K562 (cell line): ENCODE measurements at regions not wholly inside any gene's neighbourhood (a gene's known extent, or its start where the extent isn't known, plus 50 kb on each side); places are given as distances from the start of the nearest gene placed in this dataset.

Experiments
- ATAC-seq: fragments of 200-7000 bp; cut with Tn5 transposase; 3 replicates; pipeline ENCODE4 v1.9.1; 2020; ENCODE audit warnings: moderate library complexity
- BruUV-seq: library from RNA; stranded (reverse); fragments of 400-500 nt; replicated peaks from 2 replicates; lab custom pipeline; 2021; lab: Mats Ljungman, UMichigan
- CTCF ChIA-PET: fragments of 300-600 bp; formaldehyde crosslinking; extraction: SDS; loops from one replicate; lab custom pipeline; 2021; ENCODE audit warnings: low intra/inter-chr PET ratio; lab: Yijun Ruan, JAX
- POLR2A ChIA-PET: fragments of 300-600, 350-650 bp; sonication (Branson Sonifier 250); formaldehyde crosslinking; extraction: SDS; loops from one replicate; lab custom pipeline; 2021; ENCODE audit warnings: antibody characterized with exemption, inconsistent platforms; lab: Yijun Ruan, JAX
- DNase-seq, 4 experiments: peaks; one replicate each; pipeline versions ENCODE4 v3.0.0 to v3.0.0-alpha.2; 2011 to 2018; ENCODE audit warnings: low spot score in 3 of 4, mixed read lengths in 3 of 4; ENCODE audit errors: extremely low read depth in 1 of 4
- FAIRE-seq: peaks from 2 replicates; lab custom pipeline; 2011; peaks lifted over from hg19 to GRCh38; lab: Jason Lieb, UNC
- H2AFZ ChIP-seq: 2 replicates; pipeline ENCODE4 v1.6.0; 2011; ENCODE audit warnings: low read depth, low read length, control low read depth, inconsistent platforms
- H3K27ac ChIP-seq: fragments of 200-600 bp; 3 replicates; pipeline ENCODE4 v1.8.0; 2011; ENCODE audit warnings: low read depth, mild to moderate bottlenecking, control low read depth, inconsistent platforms, low read length, moderate library complexity, mixed read lengths; ENCODE audit errors: extremely low read depth
- H3K27me3 ChIP-seq, 2 experiments: fragments of 300-600 bp in 1 of 2; 2 replicates in 1 of 2; 3 replicates in 1 of 2; pipeline versions ENCODE4 v1.6.0 to v1.8.0; 2011; ENCODE audit warnings: inconsistent platforms in 2 of 2, low read length in 2 of 2, mild to moderate bottlenecking in 1 of 2, mixed read lengths in 1 of 2, moderate library complexity in 1 of 2; ENCODE audit not compliant: control insufficient read depth in 2 of 2, insufficient read depth in 2 of 2
- H3K36me3 ChIP-seq: fragments of 300-600 bp; 3 replicates; pipeline ENCODE4 v1.8.0; 2011; ENCODE audit warnings: mild to moderate bottlenecking, low read length, inconsistent platforms; ENCODE audit not compliant: control insufficient read depth, insufficient read depth
- H3K4me1 ChIP-seq, 2 experiments: fragments of 200-600 bp in 1 of 2; replicated peaks in 1 of 2; 2 replicates in 1 of 2; 3 replicates in 1 of 2; pipeline versions ENCODE4 v1.5.1 to v1.8.0; 2011; ENCODE audit warnings: inconsistent platforms in 2 of 2, low read length in 2 of 2, mild to moderate bottlenecking in 1 of 2, mixed read lengths in 1 of 2, moderate library complexity in 1 of 2; ENCODE audit not compliant: control insufficient read depth in 2 of 2, insufficient read depth in 2 of 2
- H3K4me2 ChIP-seq: 2 replicates; pipeline ENCODE4 v1.6.1; 2011; ENCODE audit warnings: low read length, control low read depth, inconsistent platforms, mixed read lengths; ENCODE audit not compliant: insufficient read depth
- H3K4me3 ChIP-seq: fragments of 200-600 bp; sonication (generic), shearing (Covaris generic); 2 replicates; pipeline ENCODE4 v1.5.1; 2016; ENCODE audit warnings: control low read depth, inconsistent platforms
- H3K79me2 ChIP-seq: fragments of 200-600 bp; 3 replicates; pipeline ENCODE4 v1.8.0; 2011; ENCODE audit warnings: low read length, inconsistent platforms; ENCODE audit not compliant: control insufficient read depth, insufficient read depth
- H3K9ac ChIP-seq, 2 experiments: 2 replicates each; pipeline versions ENCODE4 v1.6.0 to v1.6.1; 2011; ENCODE audit warnings: low read depth in 2 of 2, low read length in 2 of 2, control low read depth in 1 of 2, inconsistent platforms in 1 of 2, mild to moderate bottlenecking in 1 of 2, mixed read lengths in 1 of 2; ENCODE audit not compliant: insufficient read depth in 1 of 2
- H3K9me1 ChIP-seq: one replicate; pipeline ENCODE4 v1.6.0; 2011; ENCODE audit warnings: inconsistent platforms, mild to moderate bottlenecking, low read length, moderate library complexity; ENCODE audit not compliant: control insufficient read depth, insufficient read depth
- H3K9me3 ChIP-seq: replicated peaks from 2 replicates; pipeline ENCODE4 v1.5.1; 2011; ENCODE audit warnings: low read depth, low read length, inconsistent platforms; ENCODE audit not compliant: control insufficient read depth, insufficient read depth
- H4K20me1 ChIP-seq: replicated peaks from 2 replicates; pipeline ENCODE4 v1.6.1; 2011; ENCODE audit warnings: low read length, inconsistent platforms, mixed read lengths; ENCODE audit not compliant: control insufficient read depth, insufficient read depth
- FOSL1 ChIP-seq: fragments of 200-800 bp; sonication (Bioruptor generic); conservative IDR thresholded peaks from 2 replicates; pipeline ENCODE4 v1.6.1; 2016; ENCODE audit warnings: missing genetic modification characterization, missing compliant biosample characterization
- FOXJ3 ChIP-seq: sonication (generic); formaldehyde crosslinking; IDR thresholded peaks from 2 replicates; pipeline ENCODE4 v1.4.0; 2020; ENCODE audit warnings: mild to moderate bottlenecking, missing genetic modification reagents
- HDAC2 ChIP-seq: fragments of 450-650 bp; IDR thresholded peaks from 2 replicates; pipeline ENCODE4 v1.6.1; 2016; ENCODE audit warnings: mild to moderate bottlenecking
- MEIS2 ChIP-seq: fragments of 450-650 bp; IDR thresholded peaks from 2 replicates; pipeline ENCODE4 v1.6.1; 2014; ENCODE audit warnings: mild to moderate bottlenecking; ENCODE audit not compliant: partially characterized antibody
- POLR2A ChIP-seq: fragments of 450-650 bp; conservative IDR thresholded peaks from 2 replicates; pipeline ENCODE4 v1.6.1; 2016
- PTTG1 ChIP-seq: fragments of 450-650 bp; IDR thresholded peaks from 2 replicates; pipeline ENCODE4 v1.6.1; 2016; ENCODE audit warnings: low read depth, mild to moderate bottlenecking, missing genetic modification characterization, missing compliant biosample characterization
- TAF7 ChIP-seq: fragments of 450-650 bp; IDR thresholded peaks from 2 replicates; pipeline ENCODE4 v1.6.1; 2016; ENCODE audit warnings: missing genetic modification characterization, missing compliant biosample characterization
- ZNF197 ChIP-seq: fragments of 200-800 bp; sonication (Bioruptor generic); IDR thresholded peaks from 2 replicates; pipeline ENCODE4 v1.6.1; 2016; ENCODE audit warnings: low read depth, missing genetic modification characterization, missing compliant biosample characterization
- ZNF217 ChIP-seq: sonication (generic); formaldehyde crosslinking; IDR thresholded peaks from 2 replicates; pipeline ENCODE4 v1.8.0; 2022; ENCODE audit warnings: mild to moderate bottlenecking, missing genetic modification reagents
- ZNF668 ChIP-seq: fragments of 250-450 bp; sonication (Bioruptor Pico); IDR thresholded peaks from 2 replicates; pipeline ENCODE4 v1.8.0; 2022; ENCODE audit warnings: mild to moderate bottlenecking, inconsistent platforms
- WGBS: fragments of 100-300 bp; shearing (Covaris generic); methylation state at CpG from one replicate; pipeline ENCODE4 v1.1.6; 2016; ENCODE audit warnings: low coverage, mixed read lengths; ENCODE audit not compliant: insufficient coverage; ENCODE audit errors: missing lambda C conversion rate; 5-methylcytosine and 5-hydroxymethylcytosine counted together
- in situ Hi-C: fragments of 300-500 bp; cut with MboI; formaldehyde crosslinking; loops from 4 replicates; pipeline ENCODE4 v1.15.0; 2018; ENCODE audit warnings: inconsistent platforms, mixed read lengths
- intact Hi-C: fragments of 100-400 bp; cut with micrococcal nuclease; formaldehyde crosslinking; loops from 2 replicates; pipeline ENCODE4 v1.14.2; 2022
- TF ChIP-seq, protein P1 (sequence below): fragments of 450-650 bp; IDR thresholded peaks from 2 replicates; pipeline ENCODE4 v1.7.0; 2016; ENCODE audit warnings: borderline replicate concordance
- TF ChIP-seq, protein P2 (sequence below): fragments of 200-400 bp; formaldehyde crosslinking; IDR thresholded peaks from 2 replicates; pipeline ENCODE4 v1.6.1; 2017; ENCODE audit warnings: mild to moderate bottlenecking, low read depth, low read length, moderate library complexity
- TF ChIP-seq, protein P3 (sequence below): fragments of 200-800 bp; sonication (Bioruptor generic); IDR thresholded peaks from 2 replicates; pipeline ENCODE4 v1.6.1; 2017; ENCODE audit warnings: missing genetic modification characterization, missing compliant biosample characterization
- TF ChIP-seq, protein P4 (sequence below), 3 experiments: fragments of 200-800 bp in 1 of 3; sonication (Bioruptor generic) in 1 of 3; sonication (generic) in 1 of 3; formaldehyde crosslinking in 1 of 3; IDR thresholded peaks; 2 replicates each; pipeline versions ENCODE4 v1.6.1 to v1.8.0; 2016 to 2022; ENCODE audit warnings: mild to moderate bottlenecking in 2 of 3, missing compliant biosample characterization in 2 of 3, missing genetic modification characterization in 2 of 3, missing genetic modification reagents in 1 of 3

DNA sequence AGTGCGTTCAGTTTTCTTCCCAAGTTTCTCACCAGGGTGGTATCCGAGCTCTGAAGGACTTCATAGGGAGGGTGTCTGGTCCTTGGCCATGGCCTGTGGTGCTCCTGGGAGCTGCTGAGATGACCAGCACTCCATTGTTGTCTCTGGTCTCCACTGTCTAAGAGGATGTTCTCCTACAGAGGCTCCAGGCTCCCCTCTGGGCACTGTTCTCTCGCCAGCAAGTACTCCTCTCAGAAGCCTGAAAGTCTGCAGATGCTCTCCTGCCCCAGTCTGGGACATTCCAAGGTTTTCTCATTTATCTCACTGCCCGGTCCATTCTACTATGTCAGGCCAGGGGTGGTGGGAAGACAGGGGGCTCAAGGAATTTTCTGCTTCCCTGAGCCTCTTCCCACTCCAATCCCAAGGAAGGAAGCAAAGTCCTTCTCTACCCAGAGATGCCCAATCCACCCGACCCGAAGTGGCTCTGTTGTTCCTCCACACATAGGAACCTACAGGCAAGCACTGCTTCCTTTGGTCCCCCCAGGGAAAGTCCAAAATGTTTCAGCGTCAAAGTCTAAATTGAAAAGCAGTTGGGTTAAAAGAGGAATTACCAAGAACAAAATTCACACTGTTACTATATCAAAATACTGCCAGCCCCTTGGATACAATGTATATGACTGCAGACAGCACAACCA, 110.5 kb downstream of the GYPC start (continued):
- TF ChIP-seq, protein P1, sequence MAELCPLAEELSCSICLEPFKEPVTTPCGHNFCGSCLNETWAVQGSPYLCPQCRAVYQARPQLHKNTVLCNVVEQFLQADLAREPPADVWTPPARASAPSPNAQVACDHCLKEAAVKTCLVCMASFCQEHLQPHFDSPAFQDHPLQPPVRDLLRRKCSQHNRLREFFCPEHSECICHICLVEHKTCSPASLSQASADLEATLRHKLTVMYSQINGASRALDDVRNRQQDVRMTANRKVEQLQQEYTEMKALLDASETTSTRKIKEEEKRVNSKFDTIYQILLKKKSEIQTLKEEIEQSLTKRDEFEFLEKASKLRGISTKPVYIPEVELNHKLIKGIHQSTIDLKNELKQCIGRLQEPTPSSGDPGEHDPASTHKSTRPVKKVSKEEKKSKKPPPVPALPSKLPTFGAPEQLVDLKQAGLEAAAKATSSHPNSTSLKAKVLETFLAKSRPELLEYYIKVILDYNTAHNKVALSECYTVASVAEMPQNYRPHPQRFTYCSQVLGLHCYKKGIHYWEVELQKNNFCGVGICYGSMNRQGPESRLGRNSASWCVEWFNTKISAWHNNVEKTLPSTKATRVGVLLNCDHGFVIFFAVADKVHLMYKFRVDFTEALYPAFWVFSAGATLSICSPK: no peak
- TF ChIP-seq, protein P2, sequence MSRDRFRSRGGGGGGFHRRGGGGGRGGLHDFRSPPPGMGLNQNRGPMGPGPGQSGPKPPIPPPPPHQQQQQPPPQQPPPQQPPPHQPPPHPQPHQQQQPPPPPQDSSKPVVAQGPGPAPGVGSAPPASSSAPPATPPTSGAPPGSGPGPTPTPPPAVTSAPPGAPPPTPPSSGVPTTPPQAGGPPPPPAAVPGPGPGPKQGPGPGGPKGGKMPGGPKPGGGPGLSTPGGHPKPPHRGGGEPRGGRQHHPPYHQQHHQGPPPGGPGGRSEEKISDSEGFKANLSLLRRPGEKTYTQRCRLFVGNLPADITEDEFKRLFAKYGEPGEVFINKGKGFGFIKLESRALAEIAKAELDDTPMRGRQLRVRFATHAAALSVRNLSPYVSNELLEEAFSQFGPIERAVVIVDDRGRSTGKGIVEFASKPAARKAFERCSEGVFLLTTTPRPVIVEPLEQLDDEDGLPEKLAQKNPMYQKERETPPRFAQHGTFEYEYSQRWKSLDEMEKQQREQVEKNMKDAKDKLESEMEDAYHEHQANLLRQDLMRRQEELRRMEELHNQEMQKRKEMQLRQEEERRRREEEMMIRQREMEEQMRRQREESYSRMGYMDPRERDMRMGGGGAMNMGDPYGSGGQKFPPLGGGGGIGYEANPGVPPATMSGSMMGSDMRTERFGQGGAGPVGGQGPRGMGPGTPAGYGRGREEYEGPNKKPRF: no peak
- TF ChIP-seq TAF7 (tag): no peak
- no peak for TF ChIP-seq ZNF197

DNA sequence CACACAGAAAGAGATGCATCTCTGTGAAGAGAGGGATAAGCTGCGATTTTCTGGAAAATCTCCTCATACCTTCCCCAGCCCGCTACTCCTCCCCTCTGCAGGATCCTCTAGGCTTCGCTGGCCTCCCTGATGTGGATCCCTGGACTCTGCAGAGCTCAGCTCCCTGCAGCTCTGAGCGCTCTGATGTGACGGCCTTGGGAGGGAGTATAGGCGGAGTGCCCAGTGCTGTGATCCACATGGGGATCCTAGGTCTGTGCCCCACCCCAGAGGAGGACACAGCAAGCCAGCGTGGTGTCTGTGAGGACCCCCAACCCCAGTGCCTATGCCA, 111.0 kb downstream of the GYPC start:
- no TSS peak for BruUV-seq
- TF ChIP-seq, protein P3, sequence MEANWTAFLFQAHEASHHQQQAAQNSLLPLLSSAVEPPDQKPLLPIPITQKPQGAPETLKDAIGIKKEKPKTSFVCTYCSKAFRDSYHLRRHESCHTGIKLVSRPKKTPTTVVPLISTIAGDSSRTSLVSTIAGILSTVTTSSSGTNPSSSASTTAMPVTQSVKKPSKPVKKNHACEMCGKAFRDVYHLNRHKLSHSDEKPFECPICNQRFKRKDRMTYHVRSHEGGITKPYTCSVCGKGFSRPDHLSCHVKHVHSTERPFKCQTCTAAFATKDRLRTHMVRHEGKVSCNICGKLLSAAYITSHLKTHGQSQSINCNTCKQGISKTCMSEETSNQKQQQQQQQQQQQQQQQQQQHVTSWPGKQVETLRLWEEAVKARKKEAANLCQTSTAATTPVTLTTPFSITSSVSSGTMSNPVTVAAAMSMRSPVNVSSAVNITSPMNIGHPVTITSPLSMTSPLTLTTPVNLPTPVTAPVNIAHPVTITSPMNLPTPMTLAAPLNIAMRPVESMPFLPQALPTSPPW (CRISPR knock-in tag): no peak
- TF ChIP-seq ZNF668 (CRISPR knock-in tag) (no peak), MEIS2 (no peak), ZNF217 (no peak), FOSL1 (tag) (no peak), PTTG1 (tag) (no peak), POLR2A (no peak), HDAC2 (no peak), FOXJ3 (CRISPR knock-in tag) (no peak)
- TF ChIP-seq, protein P4, sequence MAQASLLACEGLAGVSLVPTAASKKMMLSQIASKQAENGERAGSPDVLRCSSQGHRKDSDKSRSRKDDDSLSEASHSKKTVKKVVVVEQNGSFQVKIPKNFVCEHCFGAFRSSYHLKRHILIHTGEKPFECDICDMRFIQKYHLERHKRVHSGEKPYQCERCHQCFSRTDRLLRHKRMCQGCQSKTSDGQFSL (CRISPR knock-in tag; IDR thresholded peaks at IDR 0.05): no peak
- TF ChIP-seq, protein P4 (tag; IDR thresholded peaks at IDR 0.05): no peak

More for the DNA sequence above, 111.0 kb downstream of the GYPC start:
- no peaks in the 10 kb centered on the region for H3K79me2 ChIP-seq
- H3K27ac ChIP-seq: no peak overlapping the region
- FAIRE-seq (no peak), DNase-seq (no peak), ATAC-seq (no peak)
- ChIA-PET CTCF (no interaction called here), POLR2A (no interaction called here)
- peaks cover 5 to 6% of the 10 kb centered on the region in 2 experiments; a peak in 3 of 5 replicates for H3K27me3 ChIP-seq
- H2AFZ ChIP-seq: no peak overlapping the region
- H3K9me1 ChIP-seq: no peaks in the 10 kb centered on the region
- H4K20me1 ChIP-seq: no peaks in the 10 kb centered on the region
- H3K9ac ChIP-seq: no peak overlapping the region
- 0% methylated on average over 7 of the region's 7 CpGs for WGBS
- no peaks in the 10 kb centered on the region for H3K36me3 ChIP-seq
- no peak overlapping the region for H3K4me3 ChIP-seq
- no peak overlapping the region for H3K4me2 ChIP-seq
- peaks cover 0 to 3% of the 10 kb centered on the region in 2 experiments; a peak in 2 of 5 replicates for H3K4me1 ChIP-seq
- intact Hi-C loops: no loop called here
- in situ Hi-C loops: no loop called here
- H3K9me3 ChIP-seq: no peaks in the 10 kb centered on the region
